GM23338 (cell line): ENCODE measurements at regions not wholly inside any gene's neighbourhood (a gene's known extent, or its start where the extent isn't known, plus 50 kb on each side); places are given as distances from the start of the nearest gene placed in this dataset.

ENCODE experiments used
- CREB1 ChIP-seq: fragments of 250-450 bp; sonication (Bioruptor Pico); IDR thresholded peaks from 2 replicates; pipeline ENCODE4 v1.5.0; 2020; ENCODE audit warnings: low read depth, mild to moderate bottlenecking, moderate library complexity
- CTCF ChIP-seq, 2 experiments: fragments of 200-600 bp in 1 of 2; sonication (generic) in 1 of 2; conservative IDR thresholded peaks; 2 replicates each; pipeline versions ENCODE4 v1.5.1 to v1.6.1; 2016 to 2017; ENCODE audit warnings: antibody characterized with exemption in 2 of 2, low read depth in 2 of 2, mild to moderate bottlenecking in 2 of 2, moderate library complexity in 1 of 2
- EZH2 ChIP-seq: fragments of 200-600 bp; sonication (generic); IDR thresholded peaks from one replicate; pipeline ENCODE4 v1.8.0; 2017; ENCODE audit warnings: antibody characterized with exemption, mild to moderate bottlenecking, low read depth; ENCODE audit not compliant: unreplicated experiment

- TF ChIP-seq EZH2 (no peak), CTCF (conservative IDR thresholded peaks at IDR 0.05; ENCODE audit: low read depth in 2 of 2) (no peak), CREB1 (CRISPR knock-in tag) (no peak)
Measured at GRCh38 chr5:58275516-58275915, 184.4 kb downstream of the PLK2 start.
